GM18870 (cell line): ENCODE measurements at regions not wholly inside any gene's neighbourhood (a gene's known extent, or its start where the extent isn't known, plus 50 kb on each side); places are given as distances from the start of the nearest gene placed in this dataset.
"Not testable (repeated sequence)": the region's sequence is repeated elsewhere in the genome, so short reads cannot be mapped to it uniquely, and the experiment has no call there.

Experiments
- ATAC-seq: cut with Tn5 transposase; IDR thresholded peaks from one replicate; pipeline ENCODE4 v1.9.1; 2021; ENCODE audit warnings: moderate library complexity; ENCODE audit not compliant: unreplicated experiment

GRCh38 chr2:228798458-228799207 is 472.5 kb downstream of the PID1 start:
- no peak for ATAC-seq

GRCh38 chr2:228796386-228796785 is 474.7 kb downstream of the PID1 start:
- ATAC-seq = no peak

- no peak for ATAC-seq
These were observed 478.0 kb downstream of the PID1 start for GRCh38 chr2:228793116-228793515.

- no peak for ATAC-seq
These were observed 484.2 kb downstream of the PID1 start for GRCh38 chr2:228786901-228787300.

- no peak for ATAC-seq
These were observed 488.8 kb downstream of the PID1 start for GRCh38 chr2:228782281-228782680.

- ATAC-seq = no peak
These were observed 493.2 kb downstream of the PID1 start for GRCh38 chr2:228777855-228778355.

GRCh38 chr2:228774548-228774947 is 496.5 kb downstream of the PID1 start:
- no peak for ATAC-seq

- no peak for ATAC-seq
These were observed 499.3 kb downstream of the PID1 start for GRCh38 chr2:228771774-228772173.

- no peak for ATAC-seq
These were observed 499.8 kb downstream of the PID1 start for GRCh38 chr2:228771315-228771714.

GRCh38 chr2:228768818-228769217 is 502.3 kb downstream of the PID1 start:
- no peak for ATAC-seq

- ATAC-seq = not testable (repeated sequence)
These were observed 502.9 kb downstream of the PID1 start for GRCh38 chr2:228768141-228768540.

GRCh38 chr2:228767196-228767595 is 503.9 kb downstream of the PID1 start:
- ATAC-seq = no peak

GRCh38 chr2:228763379-228763981 is 507.6 kb downstream of the PID1 start:
- no peak for ATAC-seq

GRCh38 chr2:228762565-228762964 is 508.5 kb downstream of the PID1 start:
- ATAC-seq = no peak

GRCh38 chr2:228755661-228756060 is 515.4 kb downstream of the PID1 start:
- not testable (repeated sequence) for ATAC-seq

- ATAC-seq = no peak
These were observed 523.6 kb downstream of the PID1 start for GRCh38 chr2:228747483-228747882.

GRCh38 chr2:228738671-228739380 is 532.3 kb downstream of the PID1 start:
- ATAC-seq = no peak

- ATAC-seq = no peak
These were observed 535.4 kb downstream of the PID1 start for GRCh38 chr2:228735697-228736096.

- no peak for ATAC-seq
These were observed 539.6 kb downstream of the PID1 start for GRCh38 chr2:228731517-228731916.

- ATAC-seq = no peak
These were observed 542.1 kb downstream of the PID1 start for GRCh38 chr2:228728961-228729360.

- ATAC-seq = no peak
These were observed 543.5 kb upstream of the SPHKAP start for GRCh38 chr2:228725031-228725430.

GRCh38 chr2:228723599-228723998 is 542.1 kb upstream of the SPHKAP start:
- no peak for ATAC-seq
